ENCODE measurements at regions not wholly inside any gene's neighbourhood (a gene's known extent, or its start where the extent isn't known, plus 50 kb on each side); places are given as distances from the start of the nearest gene placed in this dataset.
"Not testable (repeated sequence)": the region's sequence is repeated elsewhere in the genome, so short reads cannot be mapped to it uniquely, and the experiment has no call there.

- WGBS, 2 donors (ENCODE audit: extremely low coverage in 2 of 2, insufficient read length in 2 of 2, insufficient replicate concordance in 1 of 2) = no CpG with 5 or more reads among the region's 3 CpGs
- no peaks in the 10 kb centered on the region for H3K9me3 ChIP-seq (replicated peaks in 1 of 2; ENCODE audit: control insufficient read depth in 2 of 2, insufficient read depth in 1 of 2, low read depth in 1 of 2, low read length in 2 of 2)
- H2BK12ac ChIP-seq (ENCODE audit: low read length) = no peak overlapping the region
- no peak overlapping the region for H4K8ac ChIP-seq (ENCODE audit: low read depth, low read length)
- peaks cover 2% of the 10 kb centered on the region for H3K79me1 ChIP-seq (ENCODE audit: low read depth, low read length)
- no peak overlapping the region for H3K23ac ChIP-seq (ENCODE audit: low read depth, low read length, poor library complexity)
- H2AFZ ChIP-seq (ENCODE audit: low read length) = peak overlapping the region; percentile 15
- no peak overlapping the region for H4K91ac ChIP-seq (ENCODE audit: low read depth, low read length, poor library complexity)
- no peak overlapping the region for H3K27ac ChIP-seq (replicated peaks; ENCODE audit: low read length)
- H3K14ac ChIP-seq (ENCODE audit: low read length) = no peak overlapping the region
- H3K4ac ChIP-seq (ENCODE audit: low read length) = no peak overlapping the region
- DNase-seq (ENCODE audit: low spot score) = no peak
- no peak overlapping the region for H2BK5ac ChIP-seq (ENCODE audit: low read length)
- H3K27me3 ChIP-seq (ENCODE audit: control insufficient read depth in 3 of 3, insufficient read depth in 3 of 3, low read depth in 1 of 3, low read length in 3 of 3) = no peaks in the 10 kb centered on the region
- no peak overlapping the region for H3K9ac ChIP-seq (ENCODE audit: low read depth, low read length, poor library complexity)
- H2BK15ac ChIP-seq (ENCODE audit: low read length) = no peak overlapping the region
- H2BK120ac ChIP-seq (ENCODE audit: low read depth, low read length) = no peak overlapping the region
- H2AK5ac ChIP-seq (ENCODE audit: low read depth, low read length) = no peak overlapping the region
- H3K4me2 ChIP-seq (ENCODE audit: insufficient read depth, low read length, poor library complexity, severe bottlenecking) = no peak overlapping the region
- H3K18ac ChIP-seq (ENCODE audit: low read length) = no peak overlapping the region
- H3K36me3 ChIP-seq (replicated peaks in 1 of 2; ENCODE audit: control insufficient read depth in 2 of 2, insufficient read depth in 2 of 2, low read length in 2 of 2) = no peaks in the 10 kb centered on the region
- no peak overlapping the region for H3K4me3 ChIP-seq (ENCODE audit: low read length in 2 of 2)
- H3K4me1 ChIP-seq (ENCODE audit: control insufficient read depth in 2 of 2, insufficient read depth in 1 of 2, low read depth in 1 of 2, low read length in 2 of 2) = peaks cover 0 to 4% of the 10 kb centered on the region in 2 donors
These were observed 189.0 kb downstream of the CETN3 start for GRCh38 chr5:90220554-90220953.

DNA sequence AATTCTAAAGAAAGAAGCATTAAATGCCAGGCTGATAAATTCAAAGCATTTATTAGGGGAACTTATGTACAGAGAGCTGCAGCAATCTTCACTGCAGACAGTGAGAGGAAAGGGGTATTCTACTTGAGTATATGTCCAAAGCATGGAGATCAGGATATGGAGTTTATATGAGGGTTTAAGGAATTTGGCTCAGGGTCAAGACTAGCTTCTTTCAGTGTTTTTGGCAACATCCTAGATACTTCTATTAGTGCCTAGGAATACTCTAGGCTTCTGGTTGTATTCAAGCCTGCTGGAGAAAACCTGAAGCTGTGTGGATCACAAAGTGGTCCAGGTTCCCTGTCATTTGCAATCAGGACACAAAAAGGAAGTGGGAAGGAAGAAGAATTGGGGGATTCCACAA lies 194.6 kb downstream of the CETN3 start:
- Histone ChIP-seq H3K14ac (ENCODE audit: low read length) (no peak overlapping the region), H3K4me3 (ENCODE audit: low read length in 2 of 2) (no peak overlapping the region), H3K79me1 (ENCODE audit: low read depth, low read length) (peaks cover 2% of the 10 kb centered on the region), H2BK15ac (ENCODE audit: low read length) (no peak overlapping the region), H4K91ac (ENCODE audit: low read depth, low read length, poor library complexity) (no peak overlapping the region), H3K4ac (ENCODE audit: low read length) (no peak overlapping the region), H4K8ac (ENCODE audit: low read depth, low read length) (no peak overlapping the region), H3K9me3 (replicated peaks in 1 of 2; ENCODE audit: control insufficient read depth in 2 of 2, insufficient read depth in 1 of 2, low read depth in 1 of 2, low read length in 2 of 2) (no peaks in the 10 kb centered on the region), H3K18ac (ENCODE audit: low read length) (no peak overlapping the region), H3K36me3 (replicated peaks in 1 of 2; ENCODE audit: control insufficient read depth in 2 of 2, insufficient read depth in 2 of 2, low read length in 2 of 2) (no peaks in the 10 kb centered on the region), H2BK120ac (ENCODE audit: low read depth, low read length) (no peak overlapping the region), H2BK5ac (ENCODE audit: low read length) (no peak overlapping the region), H3K23ac (ENCODE audit: low read depth, low read length, poor library complexity) (no peak overlapping the region), H3K4me2 (ENCODE audit: insufficient read depth, low read length, poor library complexity, severe bottlenecking) (no peak overlapping the region), H3K27ac (replicated peaks; ENCODE audit: low read length) (no peak overlapping the region), H2AK5ac (ENCODE audit: low read depth, low read length) (no peak overlapping the region), H3K27me3 (ENCODE audit: control insufficient read depth in 3 of 3, insufficient read depth in 3 of 3, low read depth in 1 of 3, low read length in 3 of 3) (no peaks in the 10 kb centered on the region), H3K9ac (ENCODE audit: low read depth, low read length, poor library complexity) (no peak overlapping the region), H3K4me1 (ENCODE audit: control insufficient read depth in 2 of 2, insufficient read depth in 1 of 2, low read depth in 1 of 2, low read length in 2 of 2) (no peaks in the 10 kb centered on the region), H2BK12ac (ENCODE audit: low read length) (no peak overlapping the region), H2AFZ (ENCODE audit: low read length) (no peak overlapping the region)
- DNase-seq (ENCODE audit: low spot score) = no peak

DNA sequence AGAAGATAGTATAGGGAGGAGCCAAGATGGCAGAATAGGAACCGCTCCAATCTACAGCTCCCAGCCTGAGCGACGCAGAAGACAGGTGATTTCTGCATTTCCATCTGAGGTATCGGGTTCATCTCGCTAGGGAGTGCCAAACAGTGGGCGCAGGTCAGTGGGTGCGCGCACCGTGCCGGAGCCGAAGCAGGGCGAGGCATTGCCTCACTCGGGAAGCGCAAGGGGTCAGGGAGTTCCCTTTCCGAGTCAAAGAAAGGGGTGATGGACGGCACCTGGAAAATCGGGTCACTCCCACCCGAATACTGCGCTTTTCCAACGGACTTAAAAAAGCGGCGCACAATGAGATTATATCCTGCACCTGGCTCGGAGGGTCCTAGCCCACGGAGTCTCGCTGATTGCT lies 201.2 kb downstream of the CETN3 start:
- DNase-seq (ENCODE audit: low spot score); H2AK5ac ChIP-seq (ENCODE audit: low read depth, low read length); H3K4me2 ChIP-seq (ENCODE audit: insufficient read depth, low read length, poor library complexity, severe bottlenecking); H3K27ac ChIP-seq (replicated peaks; ENCODE audit: low read length); H2BK12ac ChIP-seq (ENCODE audit: low read length); H3K36me3 ChIP-seq (replicated peaks in 1 of 2; ENCODE audit: control insufficient read depth in 2 of 2, insufficient read depth in 2 of 2, low read length in 2 of 2); H3K23ac ChIP-seq (ENCODE audit: low read depth, low read length, poor library complexity); H2BK120ac ChIP-seq (ENCODE audit: low read depth, low read length); H3K4ac ChIP-seq (ENCODE audit: low read length); H2BK15ac ChIP-seq (ENCODE audit: low read length); H3K9ac ChIP-seq (ENCODE audit: low read depth, low read length, poor library complexity); H3K27me3 ChIP-seq (ENCODE audit: control insufficient read depth in 3 of 3, insufficient read depth in 3 of 3, low read depth in 1 of 3, low read length in 3 of 3); H4K91ac ChIP-seq (ENCODE audit: low read depth, low read length, poor library complexity); H3K4me1 ChIP-seq (ENCODE audit: control insufficient read depth in 2 of 2, insufficient read depth in 1 of 2, low read depth in 1 of 2, low read length in 2 of 2); H2BK5ac ChIP-seq (ENCODE audit: low read length); H4K8ac ChIP-seq (ENCODE audit: low read depth, low read length); H3K9me3 ChIP-seq (replicated peaks in 1 of 2; ENCODE audit: control insufficient read depth in 2 of 2, insufficient read depth in 1 of 2, low read depth in 1 of 2, low read length in 2 of 2); H3K14ac ChIP-seq (ENCODE audit: low read length); H3K4me3 ChIP-seq (ENCODE audit: low read length in 2 of 2); H3K79me1 ChIP-seq (ENCODE audit: low read depth, low read length): not testable (repeated sequence)
- Histone ChIP-seq H3K18ac (ENCODE audit: low read length) (peak overlapping the region; percentile 57), H2AFZ (ENCODE audit: low read length) (peak overlapping the region; percentile 80)
- no CpG with 5 or more reads among the region's 25 CpGs for WGBS, 2 donors (ENCODE audit: extremely low coverage in 2 of 2, insufficient read length in 2 of 2, insufficient replicate concordance in 1 of 2)

GRCh38 chr5:90201923-90202322 lies 207.6 kb downstream of the CETN3 start:
- no peak overlapping the region for H2AK5ac ChIP-seq (ENCODE audit: low read depth, low read length)
- no peak overlapping the region for H3K14ac ChIP-seq (ENCODE audit: low read length)
- H3K4ac ChIP-seq (ENCODE audit: low read length) = no peak overlapping the region
- no peaks in the 10 kb centered on the region for H3K79me1 ChIP-seq (ENCODE audit: low read depth, low read length)
- no peak overlapping the region for H4K8ac ChIP-seq (ENCODE audit: low read depth, low read length)
- no peak overlapping the region for H3K9ac ChIP-seq (ENCODE audit: low read depth, low read length, poor library complexity)
- H2BK12ac ChIP-seq (ENCODE audit: low read length) = no peak overlapping the region
- no peaks in the 10 kb centered on the region for H3K27me3 ChIP-seq (ENCODE audit: control insufficient read depth in 3 of 3, insufficient read depth in 3 of 3, low read depth in 1 of 3, low read length in 3 of 3)
- no peak overlapping the region for H3K4me2 ChIP-seq (ENCODE audit: insufficient read depth, low read length, poor library complexity, severe bottlenecking)
- H2BK120ac ChIP-seq (ENCODE audit: low read depth, low read length) = no peak overlapping the region
- WGBS, 2 donors (ENCODE audit: extremely low coverage in 2 of 2, insufficient read length in 2 of 2, insufficient replicate concordance in 1 of 2) = no CpG with 5 or more reads among the region's 3 CpGs
- H3K23ac ChIP-seq (ENCODE audit: low read depth, low read length, poor library complexity) = no peak overlapping the region
- H2AFZ ChIP-seq (ENCODE audit: low read length) = no peak overlapping the region
- H3K4me1 ChIP-seq (ENCODE audit: control insufficient read depth in 2 of 2, insufficient read depth in 1 of 2, low read depth in 1 of 2, low read length in 2 of 2) = no peaks in the 10 kb centered on the region
- H2BK15ac ChIP-seq (ENCODE audit: low read length) = no peak overlapping the region
- H3K18ac ChIP-seq (ENCODE audit: low read length) = no peak overlapping the region
- no peak overlapping the region for H4K91ac ChIP-seq (ENCODE audit: low read depth, low read length, poor library complexity)
- H3K27ac ChIP-seq (replicated peaks; ENCODE audit: low read length) = no peak overlapping the region
- no peak for DNase-seq (ENCODE audit: low spot score)
- no peak overlapping the region for H3K4me3 ChIP-seq (ENCODE audit: low read length in 2 of 2)
- no peak overlapping the region for H2BK5ac ChIP-seq (ENCODE audit: low read length)
- no peaks in the 10 kb centered on the region for H3K9me3 ChIP-seq (replicated peaks in 1 of 2; ENCODE audit: control insufficient read depth in 2 of 2, insufficient read depth in 1 of 2, low read depth in 1 of 2, low read length in 2 of 2)
- H3K36me3 ChIP-seq (replicated peaks in 1 of 2; ENCODE audit: control insufficient read depth in 2 of 2, insufficient read depth in 2 of 2, low read length in 2 of 2) = no peaks in the 10 kb centered on the region

Data from neuronal stem cell (in vitro differentiated cells).